HG02884 (cell line): ENCODE measurements at regions not wholly inside any gene's neighbourhood (a gene's known extent, or its start where the extent isn't known, plus 50 kb on each side); places are given as distances from the start of the nearest gene placed in this dataset.
"Not testable (repeated sequence)": the region's sequence is repeated elsewhere in the genome, so short reads cannot be mapped to it uniquely, and the experiment has no call there.

ENCODE experiments used
- ATAC-seq: cut with Tn5 transposase; IDR thresholded peaks from one replicate; pipeline ENCODE4 v1.9.1; 2021; ENCODE audit warnings: mild to moderate bottlenecking, moderate library complexity; ENCODE audit not compliant: unreplicated experiment

DNA sequence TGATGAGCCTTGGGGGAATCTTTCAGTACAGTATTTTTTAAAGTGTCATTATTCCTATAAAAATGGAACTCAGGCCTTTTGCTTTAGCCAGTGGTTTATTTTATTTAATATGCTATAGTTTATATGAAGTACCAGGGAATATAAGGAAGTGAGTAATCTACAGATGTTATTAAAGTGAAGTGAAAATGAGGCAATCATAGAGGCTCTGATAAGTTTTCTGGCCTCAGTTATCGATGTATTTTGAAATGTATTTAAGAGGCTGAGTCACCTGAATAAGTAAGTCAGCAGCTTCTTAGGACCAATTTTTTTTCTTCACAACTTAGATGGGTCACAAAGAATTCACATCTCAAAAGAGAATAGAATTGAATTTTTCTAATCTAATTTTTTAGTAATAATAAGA lies 829.0 kb downstream of the DNAH5 start:
- ATAC-seq, result no peak

DNA sequence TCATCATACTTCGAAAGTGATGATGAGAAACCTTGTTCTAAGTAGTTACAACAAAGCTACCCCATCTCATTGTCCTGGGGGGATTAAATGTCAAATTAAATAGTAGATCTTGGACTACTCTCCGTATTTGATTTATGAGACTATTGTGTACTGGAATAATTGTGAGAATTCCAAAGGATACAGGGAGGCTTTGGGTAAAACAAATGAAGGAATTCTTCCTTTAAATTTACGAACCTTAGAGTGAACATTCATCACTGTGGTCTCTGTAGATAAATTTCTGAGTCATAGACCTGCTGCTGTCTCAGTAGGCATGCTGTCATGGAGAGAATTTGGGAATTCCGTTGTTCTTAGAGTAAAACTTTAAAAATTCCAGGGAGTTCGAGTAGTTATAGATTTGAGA lies 836.2 kb downstream of the DNAH5 start:
- ATAC-seq, result no peak

DNA sequence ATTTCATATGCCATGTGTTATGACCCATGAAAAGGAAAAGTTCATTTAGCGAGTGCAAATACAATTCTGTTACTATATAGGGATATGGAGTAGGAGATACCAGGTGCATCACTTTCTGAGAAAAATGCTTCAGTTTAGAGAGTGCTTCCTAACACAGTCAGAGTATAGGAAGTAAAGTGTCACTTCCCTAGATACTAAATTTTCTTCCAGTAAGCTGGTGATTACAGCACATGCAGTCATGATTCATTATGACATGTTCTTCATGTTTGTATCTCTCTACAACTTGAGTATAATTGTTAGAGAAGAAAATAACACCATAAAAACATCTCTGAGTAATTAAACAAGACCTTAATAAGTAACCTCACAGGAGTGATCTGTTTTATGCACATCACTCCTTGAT lies 837.0 kb downstream of the DNAH5 start:
- ATAC-seq, result no peak

DNA sequence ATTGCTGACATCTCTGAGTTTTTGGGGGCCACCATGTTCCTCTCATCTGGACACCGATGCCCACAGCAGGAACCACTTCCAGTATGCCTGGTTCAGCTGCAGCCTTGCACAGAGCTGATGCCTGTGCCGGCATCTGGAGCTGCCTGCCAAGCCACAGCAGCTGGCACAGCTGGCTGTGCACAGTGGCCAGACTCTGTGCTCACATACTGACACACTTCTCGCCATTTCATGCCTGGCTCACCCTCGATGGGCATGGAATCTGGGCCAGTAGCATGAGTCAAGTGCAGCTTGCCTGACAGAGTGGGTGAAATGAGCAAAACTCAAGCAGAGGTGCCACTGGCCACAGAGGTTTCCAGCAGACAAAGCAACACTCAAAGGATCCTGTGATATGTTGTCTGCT lies 863.4 kb downstream of the DNAH5 start:
- no peak for ATAC-seq

DNA sequence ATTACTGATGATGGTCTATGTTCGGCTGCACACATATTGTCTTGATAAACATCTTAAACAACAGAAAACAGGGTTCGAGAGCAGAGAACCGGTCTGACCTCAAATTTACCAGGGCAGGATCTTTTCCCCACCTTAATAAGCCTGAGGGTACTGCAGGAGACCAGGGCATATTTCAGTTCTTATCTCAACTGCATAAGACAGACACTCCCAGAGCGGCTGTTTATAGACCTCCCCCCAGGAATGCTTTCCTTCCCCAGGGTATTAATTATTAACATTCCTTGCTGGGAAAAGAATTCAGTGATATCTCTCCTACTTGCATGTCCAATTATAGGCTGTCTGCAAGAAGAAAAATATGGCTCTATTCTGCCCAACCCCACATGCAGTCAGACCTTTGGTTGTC lies 871.6 kb downstream of the DNAH5 start:
- ATAC-seq, result not testable (repeated sequence)

DNA sequence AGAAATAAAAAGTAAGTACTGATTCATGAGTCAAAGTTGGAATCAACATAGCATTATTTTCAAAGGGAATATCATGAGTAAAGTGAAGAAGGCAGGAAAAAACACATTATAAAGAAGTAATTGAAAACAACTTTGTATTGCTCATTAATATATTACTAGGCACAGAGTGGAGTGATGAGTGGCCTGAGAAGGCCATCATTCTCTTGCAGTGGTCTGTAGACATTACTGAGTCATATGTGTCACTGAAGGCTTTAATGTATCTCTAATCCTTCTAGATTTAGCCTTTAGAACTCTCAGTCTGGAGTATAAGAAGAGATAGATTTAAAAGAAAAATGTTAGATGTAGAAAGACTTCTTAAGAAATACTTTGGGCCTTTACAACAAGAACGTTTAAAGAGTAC lies 881.4 kb downstream of the DNAH5 start:
- ATAC-seq, result no peak

DNA sequence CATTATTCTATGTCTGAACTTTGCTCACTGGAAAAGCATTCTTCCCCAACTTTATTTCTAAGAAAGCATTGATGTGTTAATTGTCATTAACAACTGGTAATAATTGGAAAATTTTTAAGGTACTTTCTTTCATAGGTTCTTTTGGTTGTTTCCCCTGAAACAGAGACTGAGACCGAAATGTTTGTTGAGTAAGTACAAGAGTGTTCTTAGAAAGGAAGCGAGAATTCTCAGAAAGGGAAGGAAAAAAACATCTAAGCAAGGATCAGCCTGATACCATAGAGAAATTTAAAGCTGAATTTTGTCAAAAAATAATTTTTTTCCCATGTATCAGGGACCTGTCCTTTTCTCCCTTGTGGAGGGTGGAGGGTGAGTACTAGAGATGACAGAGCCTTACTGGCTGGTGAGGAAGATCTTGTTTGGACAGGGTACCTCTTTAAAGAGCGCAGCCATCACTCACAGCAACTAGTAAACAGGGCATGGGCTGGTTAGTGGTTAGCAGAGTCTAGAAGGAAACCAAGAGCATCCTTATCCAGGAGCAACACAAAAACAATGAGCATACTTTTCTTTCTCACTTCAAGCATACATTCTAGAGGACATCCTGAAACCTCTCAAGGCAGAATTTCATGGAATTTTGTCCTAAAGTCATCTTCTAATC lies 898.5 kb downstream of the DNAH5 start:
- ATAC-seq, result no peak

DNA sequence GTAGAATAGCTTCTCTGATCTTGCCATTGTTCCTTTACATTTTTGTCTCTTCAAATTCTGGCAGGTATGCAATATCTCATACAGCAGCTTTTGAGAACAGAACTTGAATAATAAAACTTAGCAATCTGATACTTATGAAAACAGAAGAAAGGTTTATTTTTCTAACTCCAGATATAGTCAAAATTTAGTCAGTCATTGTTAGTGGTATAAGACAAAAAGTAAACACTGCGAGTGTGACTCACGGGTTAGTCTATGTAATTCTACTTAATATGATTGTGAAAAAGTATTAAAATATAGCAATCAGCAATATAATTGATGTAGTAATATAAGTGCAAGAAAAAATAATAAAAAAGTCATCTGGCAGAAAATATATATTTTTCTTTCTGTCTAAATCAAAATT lies 910.4 kb downstream of the DNAH5 start:
- no peak for ATAC-seq

DNA sequence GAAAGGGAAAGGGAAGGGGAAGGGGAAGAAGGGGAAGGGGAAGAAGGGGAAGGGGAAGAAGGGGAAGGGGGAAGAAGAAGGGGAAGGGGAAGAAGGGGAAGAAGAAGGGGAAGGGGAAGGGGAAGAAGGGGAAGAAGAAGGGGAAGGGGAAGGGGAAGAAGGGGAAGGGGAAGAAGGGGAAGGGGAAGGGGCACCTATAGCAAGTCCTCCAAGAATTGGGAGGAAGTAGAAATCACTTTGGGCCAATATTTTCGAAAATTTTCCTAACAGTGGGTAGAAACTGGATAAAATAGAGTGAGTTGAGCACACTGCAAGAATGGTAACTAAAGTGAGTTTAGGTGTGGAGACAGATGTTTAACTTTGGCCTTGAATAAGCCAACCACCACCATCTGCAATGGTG lies 915.3 kb downstream of the DNAH5 start:
- no peak for ATAC-seq

DNA sequence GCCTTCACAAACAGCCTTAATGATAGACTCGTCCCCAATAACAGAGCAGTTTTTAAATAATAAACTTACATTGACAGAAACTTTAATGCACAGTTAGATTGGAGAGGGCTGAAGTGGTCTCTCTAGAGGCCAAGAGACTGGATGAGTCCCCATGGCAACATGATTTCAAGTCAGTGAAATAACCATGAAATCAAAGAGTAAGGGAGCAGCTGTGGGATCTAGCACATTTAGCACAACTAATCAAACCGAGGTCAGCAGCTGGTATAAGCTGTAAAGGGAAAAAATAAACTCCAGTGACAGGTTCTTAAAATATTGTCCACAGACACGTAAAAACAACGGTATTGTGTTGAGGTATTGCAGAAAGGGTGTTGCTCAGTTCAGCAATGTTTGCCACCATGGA lies 916.6 kb downstream of the DNAH5 start:
- no peak for ATAC-seq

DNA sequence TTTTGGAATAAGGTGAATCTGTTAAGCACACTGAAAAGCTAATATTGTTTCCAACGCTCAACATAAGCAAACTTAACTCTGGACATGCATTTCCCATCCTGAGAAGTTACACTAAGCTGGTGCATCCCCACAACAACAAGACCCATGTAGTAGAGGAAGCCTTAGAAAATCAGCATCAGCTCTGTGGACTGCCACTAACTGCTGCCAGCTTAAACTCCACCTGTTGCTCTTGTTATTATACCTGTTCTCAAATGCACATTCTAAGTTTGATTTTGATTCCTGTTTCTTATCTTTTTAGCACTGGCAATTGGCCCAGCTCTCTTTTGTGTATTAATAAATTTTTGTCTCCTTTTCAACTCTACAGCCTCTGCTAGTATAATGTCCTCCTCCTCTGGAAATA lies 924.8 kb downstream of the DNAH5 start:
- no peak for ATAC-seq

DNA sequence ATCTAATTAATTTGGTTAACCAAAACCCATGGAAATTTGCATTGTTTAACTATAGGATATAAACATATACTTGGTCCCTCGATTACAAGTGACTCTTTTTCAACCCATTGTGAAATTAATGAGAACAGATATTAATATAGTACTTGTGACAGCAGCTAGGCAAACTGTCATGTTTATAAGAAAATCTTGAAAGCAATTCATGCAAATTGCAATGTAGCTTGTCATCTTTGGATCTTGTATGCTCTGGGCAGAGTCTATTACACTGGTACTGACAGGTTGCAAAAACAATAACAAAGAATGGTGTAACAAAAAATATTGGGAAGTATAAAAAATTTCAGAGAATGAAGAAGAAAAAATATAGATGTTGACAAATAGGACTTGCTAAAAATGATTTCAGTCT lies 941.0 kb downstream of the DNAH5 start:
- no peak for ATAC-seq

DNA sequence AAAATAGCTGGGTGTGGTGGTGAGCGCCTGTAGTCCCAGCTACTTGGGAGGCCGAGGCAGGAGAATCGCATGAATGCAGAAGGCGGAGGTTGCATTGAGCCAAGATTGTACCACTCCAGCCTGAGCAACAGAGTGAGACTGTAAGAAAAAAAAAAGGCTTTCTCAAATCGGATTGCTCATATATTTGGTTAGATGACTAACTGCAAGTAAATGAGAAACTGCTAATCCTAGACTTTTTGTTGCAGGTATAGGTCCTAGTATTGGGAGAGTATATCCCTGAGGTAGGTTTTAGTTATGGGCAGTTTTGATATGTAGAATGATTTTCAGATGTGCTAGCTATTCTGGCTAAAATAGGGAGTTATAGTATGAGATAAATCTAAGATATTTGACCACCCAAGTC lies 944.8 kb downstream of the DNAH5 start:
- no peak for ATAC-seq

DNA sequence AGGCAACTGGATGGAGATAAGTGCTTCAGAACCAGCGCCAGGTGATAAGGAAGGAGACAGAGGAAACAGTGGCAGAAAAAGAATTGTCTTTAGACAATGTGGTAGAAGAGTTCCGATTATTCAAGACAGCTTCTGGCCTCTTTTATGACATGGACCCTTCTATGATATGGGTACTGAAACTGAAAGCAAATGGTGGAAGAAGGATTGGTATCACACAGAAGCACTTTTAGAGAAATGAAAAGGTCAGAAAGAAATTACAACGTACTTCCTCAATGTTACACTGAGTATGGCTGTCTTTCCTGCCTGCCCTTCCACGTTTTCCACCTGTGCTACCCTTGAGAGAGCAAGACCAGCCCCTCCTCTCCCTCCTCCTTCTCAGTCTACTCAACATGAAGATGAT lies 959.3 kb downstream of the DNAH5 start:
- no peak for ATAC-seq

DNA sequence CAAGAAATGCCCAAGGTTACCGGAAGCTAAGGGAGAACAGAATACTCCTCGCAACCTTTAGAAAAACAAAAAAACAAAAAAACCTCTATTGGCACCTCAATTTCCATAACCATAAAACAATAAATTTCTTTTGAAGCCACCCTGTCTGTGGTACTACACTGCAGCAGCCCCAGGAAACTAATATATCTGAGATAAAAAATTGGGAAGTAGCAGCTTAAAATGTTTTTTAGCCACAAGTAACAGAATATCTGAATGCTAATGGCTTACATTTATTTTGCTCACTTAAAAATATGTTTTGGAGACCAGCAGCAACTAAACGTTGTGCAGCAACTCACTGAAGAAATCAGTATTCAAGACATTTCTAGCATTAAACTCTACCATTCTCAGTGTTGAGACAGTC lies 969.6 kb downstream of the DNAH5 start:
- no peak for ATAC-seq

DNA sequence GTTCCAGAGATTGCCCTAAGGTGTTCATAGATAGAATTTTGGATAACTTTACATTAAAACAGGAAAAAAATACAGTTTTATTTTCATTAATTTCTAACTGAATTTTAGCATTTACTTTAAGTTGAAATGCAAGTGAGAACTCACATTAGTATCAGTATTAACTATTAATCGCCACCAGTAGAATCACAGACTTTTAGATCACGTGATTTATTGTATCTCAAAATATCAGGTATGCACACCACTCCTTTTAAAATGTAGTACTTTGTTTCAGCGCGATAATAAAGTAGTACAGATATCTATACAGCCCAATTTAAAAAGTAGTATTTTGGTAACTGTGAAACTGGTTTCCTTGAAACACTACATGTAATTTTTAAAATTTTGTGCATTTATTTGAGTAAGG lies 978.7 kb downstream of the DNAH5 start:
- ATAC-seq, result no peak

DNA sequence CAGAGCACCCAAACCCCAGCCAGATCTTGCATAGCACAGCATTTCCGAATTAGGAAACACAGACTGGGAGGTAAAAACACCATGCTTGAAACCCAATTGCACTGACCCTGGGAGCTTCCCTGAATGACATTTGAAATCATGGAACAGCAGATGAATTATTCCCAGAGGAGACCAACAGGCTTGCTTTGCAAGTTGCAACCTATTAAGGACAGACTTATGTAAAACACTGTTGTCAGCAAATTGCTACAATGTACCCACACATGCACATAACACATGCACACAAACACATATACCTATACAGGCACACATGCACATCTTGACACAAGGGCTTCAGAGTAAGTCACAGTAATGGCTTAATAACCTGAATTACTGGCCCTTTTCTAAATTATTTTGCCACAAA lies 984.8 kb downstream of the DNAH5 start:
- ATAC-seq, result no peak

DNA sequence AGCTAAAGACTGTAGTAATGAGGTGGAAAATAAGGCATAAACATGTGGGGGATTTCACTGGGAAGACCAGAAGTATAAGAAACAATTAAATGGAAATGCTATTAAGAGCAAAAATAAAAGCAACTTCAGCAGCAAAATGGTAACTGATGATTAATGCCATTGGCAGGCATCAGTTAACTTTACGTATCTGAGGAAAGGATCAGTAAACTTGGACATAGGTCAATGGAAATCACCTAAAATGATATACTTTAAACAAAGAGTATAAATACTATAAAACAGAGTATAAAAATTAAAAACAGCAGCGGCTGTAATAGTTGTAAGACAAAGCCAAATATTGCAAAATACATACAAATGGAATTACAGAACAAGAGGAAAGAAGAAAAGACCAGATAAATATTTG lies 992.1 kb downstream of the DNAH5 start:
- ATAC-seq, result no peak

DNA sequence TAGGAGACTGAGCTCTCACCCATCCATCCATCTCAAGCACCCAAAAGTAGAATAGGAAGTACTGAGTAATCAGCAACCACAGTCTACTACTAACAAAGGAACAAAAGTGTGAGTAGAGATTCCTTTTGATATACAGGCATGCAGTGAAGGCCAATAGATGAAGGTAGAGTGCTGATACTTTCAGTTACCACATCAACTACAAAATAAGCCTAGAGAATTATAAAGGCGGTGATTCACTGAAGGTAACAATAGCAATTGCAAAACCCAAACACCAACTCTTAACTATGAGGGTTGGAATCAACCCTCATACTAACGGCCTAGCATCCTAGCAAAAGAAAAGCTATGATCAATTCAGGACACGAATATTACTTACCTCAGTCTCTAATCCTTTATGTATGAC lies 992.6 kb downstream of the DNAH5 start:
- no peak for ATAC-seq

DNA sequence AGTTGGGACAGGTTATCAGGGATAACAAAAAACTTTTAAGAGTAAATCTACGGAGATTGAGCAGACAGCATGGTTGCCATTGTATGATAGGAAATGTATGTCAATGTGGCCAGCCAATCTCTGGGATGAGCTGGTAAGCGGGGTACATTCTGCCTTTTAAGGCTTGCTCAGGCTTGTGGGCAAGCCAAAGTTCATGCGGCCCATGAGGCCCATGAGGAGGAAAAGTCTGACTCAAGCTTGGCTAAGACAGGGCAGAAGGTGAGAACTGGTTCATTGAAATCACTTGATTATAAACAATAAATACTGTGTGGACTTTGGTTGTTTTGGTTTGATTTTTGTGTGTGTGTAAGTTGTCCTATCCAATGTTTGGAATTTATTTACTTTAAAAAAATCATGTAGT lies 997.1 kb downstream of the DNAH5 start:
- no peak for ATAC-seq

DNA sequence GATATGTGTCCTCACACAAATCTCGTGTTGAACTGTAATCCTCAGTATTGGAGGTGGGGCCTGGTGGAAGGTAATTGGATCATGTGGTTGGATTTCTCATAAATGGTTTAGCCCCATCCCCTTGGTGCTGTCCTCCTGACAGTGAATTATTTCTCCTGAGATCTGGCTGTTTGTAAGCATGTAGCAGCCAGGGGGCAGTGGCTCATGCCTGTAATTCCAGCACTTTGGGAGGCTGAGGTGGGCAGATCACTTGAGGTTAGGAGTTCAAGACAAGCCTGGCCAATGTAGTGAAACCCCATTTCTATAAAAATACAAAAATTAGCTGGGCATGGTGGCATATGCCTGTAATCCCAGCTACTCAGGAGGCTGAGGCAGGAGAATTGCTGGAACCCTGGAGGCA lies 999.0 kb downstream of the DNAH5 start:
- not testable (repeated sequence) for ATAC-seq

DNA sequence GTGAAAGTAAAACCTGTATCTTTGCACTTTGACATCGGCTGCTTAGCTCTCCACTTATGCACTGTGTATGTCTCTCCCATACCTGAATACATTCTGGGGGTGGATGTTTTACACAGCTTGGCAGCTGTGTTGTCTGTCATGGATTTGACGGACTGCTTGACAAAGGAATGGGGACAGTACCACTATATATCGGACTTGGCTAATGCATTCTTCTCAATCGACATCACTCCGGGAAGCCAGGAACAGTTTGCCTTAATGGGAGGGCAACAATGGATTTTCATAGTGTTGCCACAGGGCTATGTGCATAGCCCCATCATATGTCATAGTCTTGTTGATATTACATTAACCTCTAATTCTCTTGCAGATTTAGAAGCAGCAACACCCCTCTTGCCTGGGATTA lies 1008.3 kb downstream of the DNAH5 start:
- ATAC-seq, result no peak

DNA sequence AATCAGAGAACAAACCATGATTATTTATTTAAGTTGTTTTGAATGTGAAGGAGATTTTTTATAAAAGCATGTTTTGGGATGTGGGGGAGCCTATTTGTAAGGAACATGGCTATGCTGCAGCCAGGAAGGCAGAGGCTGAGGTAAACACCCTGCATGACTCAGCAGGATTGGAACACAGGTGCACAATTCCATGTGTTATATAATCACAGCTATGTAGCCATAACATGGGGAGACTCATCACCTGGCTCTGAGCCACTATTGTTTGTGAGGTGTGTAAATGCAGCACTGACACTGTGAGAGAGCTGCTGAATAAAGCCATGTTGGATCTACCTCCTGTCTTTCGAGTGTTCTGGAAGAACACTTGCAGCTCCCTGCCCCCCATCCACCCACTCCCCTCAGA lies 1009.8 kb downstream of the DNAH5 start:
- no peak for ATAC-seq

DNA sequence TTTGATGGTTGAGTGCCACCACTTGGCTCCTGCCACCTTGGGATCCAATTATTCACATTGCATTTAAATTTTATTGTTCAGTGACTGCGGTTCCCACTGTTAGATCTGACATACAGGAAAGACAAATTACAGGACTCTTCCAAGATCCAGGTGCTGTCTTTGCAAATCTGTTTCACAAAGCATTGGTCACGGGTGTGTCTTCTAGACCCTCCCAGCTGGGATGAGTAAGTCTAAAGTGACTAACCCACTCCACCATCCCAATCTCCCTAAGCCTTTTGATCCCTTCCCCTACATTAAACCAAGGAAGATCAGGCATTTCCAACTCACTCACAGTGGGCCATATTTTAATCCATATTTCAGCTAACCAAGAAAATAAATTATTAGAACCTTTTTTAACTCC lies 1016.3 kb upstream of the CTNND2 start:
- no peak for ATAC-seq
